ENCODE measurements at regions not wholly inside any gene's neighbourhood (a gene's known extent, or its start where the extent isn't known, plus 50 kb on each side); places are given as distances from the start of the nearest gene placed in this dataset.

DNA sequence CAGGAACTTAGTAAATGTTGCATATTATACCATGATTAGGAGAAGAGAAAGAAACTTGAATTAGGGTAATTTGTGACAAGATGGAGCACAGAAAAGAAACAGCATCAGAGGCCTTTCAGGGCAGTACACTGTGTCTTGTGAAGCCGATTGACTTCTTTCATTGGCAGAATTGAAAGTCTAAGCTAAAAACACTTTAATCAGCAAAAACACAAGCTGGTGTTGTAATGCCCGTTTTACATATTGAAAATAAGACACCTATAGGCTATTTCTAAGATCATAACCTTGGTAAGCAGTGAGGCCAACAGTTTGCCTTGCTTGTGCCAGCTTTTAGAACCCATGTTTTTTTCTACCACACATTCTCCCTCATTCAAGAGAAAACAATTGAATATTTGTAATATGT is 1378.1 kb upstream of the NXPH2 start:
- intact Hi-C loops (cut with DNase I): no loop called here
- Histone ChIP-seq H3K27ac (replicated peaks in 1 of 4) (no peak overlapping the region), H3K9me3 (no peaks in the 10 kb centered on the region), H3K36me3 (no peaks in the 10 kb centered on the region), H3K4me3 (no peak overlapping the region), H3K27me3 (no peaks in the 10 kb centered on the region), H3K4me1 (no peaks in the 10 kb centered on the region)
- TF ChIP-seq POLR2AphosphoS5 (IDR thresholded peaks at IDR 0.05) (no peak), EP300 (IDR thresholded peaks at IDR 0.05) (no peak), POLR2A (IDR thresholded peaks at IDR 0.05; ENCODE audit: low read depth) (no peak)
- TF ChIP-seq, protein P1, sequence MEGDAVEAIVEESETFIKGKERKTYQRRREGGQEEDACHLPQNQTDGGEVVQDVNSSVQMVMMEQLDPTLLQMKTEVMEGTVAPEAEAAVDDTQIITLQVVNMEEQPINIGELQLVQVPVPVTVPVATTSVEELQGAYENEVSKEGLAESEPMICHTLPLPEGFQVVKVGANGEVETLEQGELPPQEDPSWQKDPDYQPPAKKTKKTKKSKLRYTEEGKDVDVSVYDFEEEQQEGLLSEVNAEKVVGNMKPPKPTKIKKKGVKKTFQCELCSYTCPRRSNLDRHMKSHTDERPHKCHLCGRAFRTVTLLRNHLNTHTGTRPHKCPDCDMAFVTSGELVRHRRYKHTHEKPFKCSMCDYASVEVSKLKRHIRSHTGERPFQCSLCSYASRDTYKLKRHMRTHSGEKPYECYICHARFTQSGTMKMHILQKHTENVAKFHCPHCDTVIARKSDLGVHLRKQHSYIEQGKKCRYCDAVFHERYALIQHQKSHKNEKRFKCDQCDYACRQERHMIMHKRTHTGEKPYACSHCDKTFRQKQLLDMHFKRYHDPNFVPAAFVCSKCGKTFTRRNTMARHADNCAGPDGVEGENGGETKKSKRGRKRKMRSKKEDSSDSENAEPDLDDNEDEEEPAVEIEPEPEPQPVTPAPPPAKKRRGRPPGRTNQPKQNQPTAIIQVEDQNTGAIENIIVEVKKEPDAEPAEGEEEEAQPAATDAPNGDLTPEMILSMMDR (IDR thresholded peaks at IDR 0.05): no peak
- 78% methylated on average over 2 of the region's 2 CpGs for WGBS
- no peak for DNase-seq (ENCODE audit: extremely low spot score)

DNA sequence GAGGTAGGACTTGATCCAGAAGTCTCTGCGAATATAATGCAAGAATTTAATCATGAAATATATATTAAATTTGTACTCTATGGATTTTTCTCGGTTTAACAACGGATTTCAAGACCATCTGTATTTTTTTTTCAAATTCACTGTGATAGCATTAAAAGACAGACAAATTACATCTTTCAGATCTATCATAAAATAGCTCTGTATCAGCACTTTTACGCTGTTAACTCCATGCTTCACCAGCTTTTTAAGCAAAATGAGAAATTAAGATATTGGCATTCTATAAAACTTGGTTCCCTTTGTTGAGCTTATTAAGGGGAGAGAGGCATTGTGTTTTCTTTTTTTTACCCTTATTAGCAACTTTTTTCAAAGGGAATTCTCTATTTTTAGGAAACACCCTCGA is 1377.6 kb upstream of the NXPH2 start:
- Histone ChIP-seq H3K27ac (replicated peaks in 1 of 4) (no peak overlapping the region), H3K9me3 (no peaks in the 10 kb centered on the region), H3K4me3 (no peak overlapping the region), H3K27me3 (no peaks in the 10 kb centered on the region), H3K4me1 (no peaks in the 10 kb centered on the region), H3K36me3 (no peaks in the 10 kb centered on the region)
- DNase-seq (ENCODE audit: extremely low spot score): no peak
- TF ChIP-seq POLR2A (IDR thresholded peaks at IDR 0.05; ENCODE audit: low read depth): no peak
- TF ChIP-seq POLR2AphosphoS5 (IDR thresholded peaks at IDR 0.05): no peak
- no peak for TF ChIP-seq EP300 (IDR thresholded peaks at IDR 0.05)
- TF ChIP-seq, protein P1 (IDR thresholded peaks at IDR 0.05): no peak
- intact Hi-C loops (cut with DNase I): no loop called here
- WGBS: 69% methylated on average over 5 of the region's 5 CpGs

DNA sequence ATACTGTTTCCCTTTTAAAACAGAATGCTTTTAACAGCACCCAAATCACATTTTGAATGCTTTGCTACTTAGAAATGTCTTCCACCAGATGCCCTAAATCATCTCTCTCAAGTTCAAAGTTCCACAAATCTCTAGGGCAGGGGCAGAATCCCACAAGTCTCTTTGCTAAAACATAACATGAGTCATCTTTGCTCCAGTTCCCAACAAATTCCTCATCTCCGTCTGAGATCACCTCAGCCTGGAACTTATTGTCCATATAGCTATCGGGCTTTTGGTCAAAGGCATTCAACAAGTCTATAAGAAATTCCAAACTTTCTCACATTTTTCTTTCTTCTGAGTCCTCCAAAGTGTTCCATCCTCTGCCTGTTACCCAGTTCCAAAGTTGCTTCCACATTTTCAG is 1374.5 kb upstream of the NXPH2 start:
- whole genome bisulfite sequencing: 73% methylated on average over 2 of the region's 2 CpGs
- Histone ChIP-seq H3K4me3 (no peak overlapping the region), H3K9me3 (no peaks in the 10 kb centered on the region), H3K27ac (replicated peaks in 1 of 4) (no peak overlapping the region), H3K27me3 (no peaks in the 10 kb centered on the region), H3K36me3 (no peaks in the 10 kb centered on the region), H3K4me1 (no peaks in the 10 kb centered on the region)
- intact Hi-C loops (cut with DNase I): no loop called here
- no peak for DNase-seq (ENCODE audit: extremely low spot score)
- TF ChIP-seq POLR2A (IDR thresholded peaks at IDR 0.05; ENCODE audit: low read depth) (no peak), EP300 (IDR thresholded peaks at IDR 0.05) (no peak), POLR2AphosphoS5 (IDR thresholded peaks at IDR 0.05) (no peak)
- TF ChIP-seq, protein P1 (IDR thresholded peaks at IDR 0.05): no peak

GRCh38 chr2:140154271-140154670 is 1374.1 kb upstream of the NXPH2 start:
- H3K4me3 ChIP-seq: no peak overlapping the region
- no peaks in the 10 kb centered on the region for H3K27me3 ChIP-seq
- no peak for DNase-seq (ENCODE audit: extremely low spot score)
- H3K4me1 ChIP-seq: no peaks in the 10 kb centered on the region
- no peaks in the 10 kb centered on the region for H3K36me3 ChIP-seq
- TF ChIP-seq POLR2AphosphoS5 (IDR thresholded peaks at IDR 0.05): no peak
- TF ChIP-seq, protein P1 (IDR thresholded peaks at IDR 0.05): no peak
- no peak overlapping the region for H3K27ac ChIP-seq (replicated peaks in 1 of 4)
- 83% methylated on average over 5 of the region's 5 CpGs for WGBS
- intact Hi-C loops (cut with DNase I): no loop called here
- no peaks in the 10 kb centered on the region for H3K9me3 ChIP-seq

DNA sequence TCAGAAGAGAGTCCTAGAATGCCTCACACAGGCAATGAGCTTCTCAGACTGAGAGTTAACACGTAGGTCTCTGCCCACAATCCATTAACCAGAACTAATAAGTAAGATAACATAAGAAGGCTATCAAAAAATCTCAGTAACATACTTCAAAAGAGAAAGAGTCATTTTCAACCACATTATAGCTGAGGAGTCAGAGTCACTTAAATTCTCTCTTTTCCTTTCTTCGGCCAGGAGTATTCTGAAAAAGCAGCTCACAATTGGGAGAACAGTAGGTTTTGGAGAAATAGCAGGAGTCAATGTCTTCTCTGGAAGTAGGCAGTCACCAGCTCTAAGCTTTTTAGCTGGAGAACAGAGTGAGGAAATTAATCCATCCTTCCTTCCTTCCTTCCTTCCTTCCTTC is 1364.4 kb upstream of the NXPH2 start:
- Histone ChIP-seq H3K4me3 (no peak overlapping the region), H3K9me3 (peaks cover 0 to 11% (median 6%) of the 10 kb centered on the region in 4 donors), H3K27me3 (no peaks in the 10 kb centered on the region), H3K27ac (replicated peaks in 1 of 4) (no peak overlapping the region), H3K36me3 (no peaks in the 10 kb centered on the region), H3K4me1 (no peaks in the 10 kb centered on the region)
- TF ChIP-seq POLR2A (IDR thresholded peaks at IDR 0.05; ENCODE audit: low read depth): no peak
- TF ChIP-seq, protein P1 (IDR thresholded peaks at IDR 0.05): no peak
- no peak for TF ChIP-seq POLR2AphosphoS5 (IDR thresholded peaks at IDR 0.05)
- no peak for TF ChIP-seq EP300 (IDR thresholded peaks at IDR 0.05)
- intact Hi-C loops (cut with DNase I): no loop called here
- DNase-seq (ENCODE audit: extremely low spot score): no peak
- WGBS: 87% methylated on average over 2 of the region's 2 CpGs

Data from esophagus muscularis mucosa (tissue), 4 donors.